ENCODE measurements at regions not wholly inside any gene's neighbourhood (a gene's known extent, or its start where the extent isn't known, plus 50 kb on each side); places are given as distances from the start of the nearest gene placed in this dataset.

- no peak for TF ChIP-seq GTF2F1 (IDR thresholded peaks at IDR 0.05; ENCODE audit: borderline replicate concordance, low read depth, low read length)
- TF ChIP-seq CEBPB (IDR thresholded peaks at IDR 0.05; ENCODE audit: low read depth, low read length), result no peak
- no peak for TF ChIP-seq CHD2 (IDR thresholded peaks at IDR 0.05; ENCODE audit: low read length)
- no peak for TF ChIP-seq TCF12 (IDR thresholded peaks at IDR 0.05; ENCODE audit: low read depth, low read length)
- no peak for TF ChIP-seq SP1 (IDR thresholded peaks at IDR 0.05; ENCODE audit: low read depth, low read length)
- no peak for TF ChIP-seq SIRT6 (IDR thresholded peaks at IDR 0.05; ENCODE audit: low read length)
- no peak for TF ChIP-seq CTCF (IDR thresholded peaks at IDR 0.05; ENCODE audit: control extremely low read depth in 1 of 3, insufficient read depth in 1 of 3, low read depth in 1 of 3, low read length in 3 of 3)
- TF ChIP-seq SP2 (IDR thresholded peaks at IDR 0.05; ENCODE audit: low read length), result no peak
- TF ChIP-seq POLR2A (IDR thresholded peaks at IDR 0.05; ENCODE audit: control extremely low read depth in 1 of 2, low read depth in 2 of 2, low read length in 2 of 2), result no peak
- TF ChIP-seq JUND (IDR thresholded peaks at IDR 0.05; ENCODE audit: low read length), result no peak
Observed at GRCh38 chr4:186901850-186902249, 178.2 kb upstream of the FAT1 start.

Measured in H1 (cell line).